ENCODE measurements at regions not wholly inside any gene's neighbourhood (a gene's known extent, or its start where the extent isn't known, plus 50 kb on each side); places are given as distances from the start of the nearest gene placed in this dataset.

DNA sequence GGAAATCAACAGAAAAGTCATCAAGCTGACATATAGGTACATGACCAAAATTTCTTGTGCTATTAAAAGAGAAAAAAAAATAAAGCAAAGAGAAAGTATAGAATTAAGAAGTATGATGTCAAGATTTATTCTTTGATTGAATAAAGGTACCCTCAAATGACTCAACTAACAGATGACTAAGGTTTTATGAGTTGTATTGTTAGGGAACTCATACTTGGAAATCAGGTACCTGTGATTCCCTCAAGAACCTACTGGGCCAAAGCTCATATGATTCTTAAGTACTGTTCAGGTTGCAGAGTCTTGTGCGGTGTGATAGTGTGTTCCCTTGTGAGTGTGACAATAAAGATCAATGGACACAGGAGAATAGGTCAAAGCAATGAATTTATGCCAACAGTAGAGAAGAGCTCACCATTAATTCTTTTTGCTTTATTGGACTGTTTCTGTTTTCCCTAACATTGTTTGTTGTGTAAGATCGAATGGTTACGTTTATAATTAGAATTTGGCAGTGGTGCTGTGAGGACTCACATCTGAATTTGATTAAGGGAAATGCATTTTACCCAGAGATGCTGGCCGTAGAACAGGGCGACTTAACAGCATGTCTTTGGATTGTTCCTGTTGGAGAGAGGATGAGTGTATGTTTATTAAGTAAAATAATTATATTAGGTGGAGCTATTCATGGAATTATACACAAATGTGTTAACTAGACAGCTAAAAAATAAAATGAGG, 293.2 kb upstream of the SEMA3D start:
- no peak overlapping the region for H3K9ac ChIP-seq (ENCODE audit: insufficient read depth in 1 of 2, low read depth in 2 of 2, low read length in 2 of 2)
- H3K4me2 ChIP-seq (ENCODE audit: insufficient read depth, low read length): no peak overlapping the region
- FAIRE-seq (no peak), ATAC-seq (no peak), DNase-seq (ENCODE audit: extremely low read depth in 1 of 4, low spot score in 3 of 4) (no peak)
- H4K20me1 ChIP-seq (replicated peaks; ENCODE audit: control insufficient read depth, insufficient read depth, low read length): no peaks in the 10 kb centered on the region
- no peaks in the 10 kb centered on the region for H3K4me1 ChIP-seq (replicated peaks in 1 of 2; ENCODE audit: control insufficient read depth in 2 of 2, insufficient read depth in 2 of 2, low read length in 2 of 2)
- TF ChIP-seq NR2C1 (IDR thresholded peaks at IDR 0.05) (no peak), NR2C1 (tag; IDR thresholded peaks at IDR 0.05) (no peak)
- ChIA-PET POLR2A (no interaction called here), CTCF (ENCODE audit: low intra/inter-chr PET ratio) (no interaction called here)
- H3K9me1 ChIP-seq (ENCODE audit: control insufficient read depth, insufficient read depth, low read length): no peaks in the 10 kb centered on the region
- H3K4me3 ChIP-seq: no peak overlapping the region
- no peaks in the 10 kb centered on the region for H3K9me3 ChIP-seq (replicated peaks; ENCODE audit: control insufficient read depth, insufficient read depth, low read depth, low read length)
- no peaks in the 10 kb centered on the region for H3K79me2 ChIP-seq (ENCODE audit: control insufficient read depth, insufficient read depth, low read length)
- in situ Hi-C loops (cut with MboI): no loop called here
- no peaks in the 10 kb centered on the region for H3K27me3 ChIP-seq (ENCODE audit: control insufficient read depth in 2 of 2, insufficient read depth in 2 of 2, low read length in 2 of 2)
- intact Hi-C loops (cut with micrococcal nuclease): no loop called here
- no TSS peak for BruUV-seq (replicated peaks)
- H3K27ac ChIP-seq (ENCODE audit: extremely low read depth, low read depth, low read length): no peak overlapping the region
- WGBS (ENCODE audit: insufficient coverage, low coverage, missing lambda C conversion rate): 2% methylated on average over 5 of the region's 5 CpGs
- H3K36me3 ChIP-seq (ENCODE audit: control insufficient read depth, insufficient read depth, low read length): no peaks in the 10 kb centered on the region
- H2AFZ ChIP-seq (ENCODE audit: low read depth, low read length): no peak overlapping the region

DNA sequence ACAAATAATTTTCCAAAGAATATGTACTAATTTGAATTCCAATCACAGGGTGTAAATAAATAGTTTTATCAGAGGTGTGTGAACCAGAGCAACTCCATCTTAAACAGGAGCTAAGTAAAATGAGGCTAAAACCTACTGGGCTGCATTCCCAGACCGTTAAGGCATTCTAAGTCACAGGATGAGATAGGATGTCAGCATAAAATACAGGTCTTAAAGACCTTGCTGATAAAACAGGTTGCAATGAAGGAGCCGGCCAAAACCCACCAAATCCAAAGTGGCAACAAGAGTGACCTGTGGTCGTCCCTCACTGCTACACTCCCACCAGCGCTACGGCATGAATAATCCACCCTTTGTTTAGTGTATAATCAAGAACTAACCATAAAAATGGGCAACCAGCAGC, 291.7 kb upstream of the SEMA3D start:
- CTCF ChIA-PET (ENCODE audit: low intra/inter-chr PET ratio): no interaction called here
- H2AFZ ChIP-seq (ENCODE audit: low read depth, low read length): no peak overlapping the region
- no TSS peak for BruUV-seq (replicated peaks)
- no peak for DNase-seq (ENCODE audit: extremely low read depth in 1 of 4, low spot score in 3 of 4)
- H3K9me1 ChIP-seq (ENCODE audit: control insufficient read depth, insufficient read depth, low read length): no peaks in the 10 kb centered on the region
- H3K36me3 ChIP-seq (ENCODE audit: control insufficient read depth, insufficient read depth, low read length): no peaks in the 10 kb centered on the region
- in situ Hi-C loops (cut with MboI): no loop called here
- POLR2A ChIA-PET: no interaction called here
- no peak for FAIRE-seq
- H3K79me2 ChIP-seq (ENCODE audit: control insufficient read depth, insufficient read depth, low read length): no peaks in the 10 kb centered on the region
- H4K20me1 ChIP-seq (replicated peaks; ENCODE audit: control insufficient read depth, insufficient read depth, low read length): no peaks in the 10 kb centered on the region
- intact Hi-C loops (cut with micrococcal nuclease): no loop called here
- H3K9ac ChIP-seq (ENCODE audit: insufficient read depth in 1 of 2, low read depth in 2 of 2, low read length in 2 of 2): no peak overlapping the region
- H3K9me3 ChIP-seq (replicated peaks; ENCODE audit: control insufficient read depth, insufficient read depth, low read depth, low read length): no peaks in the 10 kb centered on the region
- no peaks in the 10 kb centered on the region for H3K27me3 ChIP-seq (ENCODE audit: control insufficient read depth in 2 of 2, insufficient read depth in 2 of 2, low read length in 2 of 2)
- no peaks in the 10 kb centered on the region for H3K4me1 ChIP-seq (replicated peaks in 1 of 2; ENCODE audit: control insufficient read depth in 2 of 2, insufficient read depth in 2 of 2, low read length in 2 of 2)
- H3K27ac ChIP-seq (ENCODE audit: extremely low read depth, low read depth, low read length): no peak overlapping the region
- no peak overlapping the region for H3K4me2 ChIP-seq (ENCODE audit: insufficient read depth, low read length)
- H3K4me3 ChIP-seq: no peak overlapping the region
- ATAC-seq: no peak
- WGBS (ENCODE audit: insufficient coverage, low coverage, missing lambda C conversion rate): 0% methylated on average over 5 of the region's 5 CpGs
- TF ChIP-seq GABPB1 (CRISPR knock-in tag; IDR thresholded peaks at IDR 0.05) (no peak), MNT (conservative IDR thresholded peaks at IDR 0.05) (no peak), ZBTB49 (CRISPR knock-in tag; IDR thresholded peaks at IDR 0.05; ENCODE audit: borderline replicate concordance) (no peak), SNRNP70 (optimal IDR thresholded peaks at IDR 0.05; ENCODE audit: low read depth, low read length) (no peak), TCFL5 (CRISPR knock-in tag; conservative IDR thresholded peaks at IDR 0.05) (no peak), ZC3H11A (IDR thresholded peaks at IDR 0.05; ENCODE audit: low read depth, low read length) (no peak), KAT7 (CRISPR knock-in tag; IDR thresholded peaks at IDR 0.05; ENCODE audit: borderline replicate concordance) (no peak), ZNF124 (CRISPR knock-in tag; IDR thresholded peaks at IDR 0.05) (no peak)
- TF ChIP-seq, protein P1, sequence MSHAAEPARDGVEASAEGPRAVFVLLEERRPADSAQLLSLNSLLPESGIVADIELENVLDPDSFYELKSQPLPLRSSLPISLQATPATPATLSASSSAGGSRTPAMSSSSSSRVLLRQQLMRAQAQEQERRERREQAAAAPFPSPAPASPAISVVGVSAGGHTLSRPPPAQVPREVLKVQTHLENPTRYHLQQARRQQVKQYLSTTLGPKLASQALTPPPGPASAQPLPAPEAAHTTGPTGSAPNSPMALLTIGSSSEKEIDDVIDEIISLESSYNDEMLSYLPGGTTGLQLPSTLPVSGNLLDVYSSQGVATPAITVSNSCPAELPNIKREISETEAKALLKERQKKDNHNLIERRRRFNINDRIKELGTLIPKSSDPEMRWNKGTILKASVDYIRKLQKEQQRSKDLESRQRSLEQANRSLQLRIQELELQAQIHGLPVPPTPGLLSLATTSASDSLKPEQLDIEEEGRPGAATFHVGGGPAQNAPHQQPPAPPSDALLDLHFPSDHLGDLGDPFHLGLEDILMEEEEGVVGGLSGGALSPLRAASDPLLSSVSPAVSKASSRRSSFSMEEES (CRISPR knock-in tag; IDR thresholded peaks at IDR 0.05): no peak

Data from K562 (cell line).